OCI-LY1 (cell line): ENCODE measurements at regions not wholly inside any gene's neighbourhood (a gene's known extent, or its start where the extent isn't known, plus 50 kb on each side); places are given as distances from the start of the nearest gene placed in this dataset.

Experiments
- EZH2 ChIP-seq: fragments of 200-600 bp; sonication (generic), shearing (Covaris generic); IDR thresholded peaks from 2 replicates; pipeline ENCODE4 v1.8.0; 2017; ENCODE audit warnings: borderline replicate concordance, mixed run types, mild to moderate bottlenecking, antibody characterized with exemption, low read length, moderate library complexity, mixed read lengths
- TF ChIP-seq, protein P1 (sequence below): fragments of 200-600 bp; sonication (generic), shearing (Covaris generic); IDR thresholded peaks from 2 replicates; pipeline ENCODE4 v1.5.1; 2017; ENCODE audit warnings: mild to moderate bottlenecking, antibody characterized with exemption, low read length, moderate library complexity, mixed read lengths

- TF ChIP-seq, protein P1, sequence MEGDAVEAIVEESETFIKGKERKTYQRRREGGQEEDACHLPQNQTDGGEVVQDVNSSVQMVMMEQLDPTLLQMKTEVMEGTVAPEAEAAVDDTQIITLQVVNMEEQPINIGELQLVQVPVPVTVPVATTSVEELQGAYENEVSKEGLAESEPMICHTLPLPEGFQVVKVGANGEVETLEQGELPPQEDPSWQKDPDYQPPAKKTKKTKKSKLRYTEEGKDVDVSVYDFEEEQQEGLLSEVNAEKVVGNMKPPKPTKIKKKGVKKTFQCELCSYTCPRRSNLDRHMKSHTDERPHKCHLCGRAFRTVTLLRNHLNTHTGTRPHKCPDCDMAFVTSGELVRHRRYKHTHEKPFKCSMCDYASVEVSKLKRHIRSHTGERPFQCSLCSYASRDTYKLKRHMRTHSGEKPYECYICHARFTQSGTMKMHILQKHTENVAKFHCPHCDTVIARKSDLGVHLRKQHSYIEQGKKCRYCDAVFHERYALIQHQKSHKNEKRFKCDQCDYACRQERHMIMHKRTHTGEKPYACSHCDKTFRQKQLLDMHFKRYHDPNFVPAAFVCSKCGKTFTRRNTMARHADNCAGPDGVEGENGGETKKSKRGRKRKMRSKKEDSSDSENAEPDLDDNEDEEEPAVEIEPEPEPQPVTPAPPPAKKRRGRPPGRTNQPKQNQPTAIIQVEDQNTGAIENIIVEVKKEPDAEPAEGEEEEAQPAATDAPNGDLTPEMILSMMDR: no peak
- TF ChIP-seq EZH2: no peak
Observed at GRCh38 chr12:60419986-60420385, 824.2 kb downstream of the SLC16A7 start.
